B cell (primary cell): ENCODE measurements at regions not wholly inside any gene's neighbourhood (a gene's known extent, or its start where the extent isn't known, plus 50 kb on each side); places are given as distances from the start of the nearest gene placed in this dataset.

Experiments used
- ATAC-seq: fragments of 200-7000 bp; cut with Tn5 transposase; one replicate; pipeline ENCODE4 v1.10.0; 2021; ENCODE audit warnings: low read depth, mild to moderate bottlenecking, moderate number of reproducible peaks, moderate library complexity
- CTCF ChIA-PET: fragments of 350-600 bp; sonication (Branson Sonifier 250); formaldehyde crosslinking; loops from one replicate; lab custom pipeline; 2021; ENCODE audit warnings: antibody characterized with exemption, inconsistent platforms; lab: Charles Lee
- POLR2A ChIA-PET: fragments of 350-600 bp; sonication (Branson Sonifier 250); formaldehyde crosslinking; loops from one replicate; lab custom pipeline; 2021; ENCODE audit warnings: antibody characterized with exemption; lab: Charles Lee
- DNase-seq: peaks from one replicate; pipeline ENCODE4 v3.0.0; 2013
- H2AFZ ChIP-seq: 2 replicates; pipeline ENCODE4 v1.6.1; 2012; ENCODE audit warnings: mild to moderate bottlenecking, low read depth, low read length; ENCODE audit not compliant: insufficient read depth, poor library complexity, severe bottlenecking
- H3K27ac ChIP-seq, 2 donors: 1 replicate in 1 of 2; 2 replicates in 1 of 2; pipeline ENCODE4 v1.5.1; 2012 to 2013; ENCODE audit warnings: low read length in 2 of 2, mild to moderate bottlenecking in 2 of 2, moderate library complexity in 1 of 2
- H3K27me3 ChIP-seq, 4 experiments: fragments of 200-600 bp in 1 of 4; sonication (generic) in 1 of 4; replicated peaks in 1 of 4; 1 replicate in 2 of 4; 2 replicates in 2 of 4; pipeline versions ENCODE4 v1.6.1 to v1.7.0; 2013 to 2016; ENCODE audit warnings: low read length in 3 of 4, mild to moderate bottlenecking in 2 of 4, mixed read lengths in 1 of 4, moderate library complexity in 1 of 4; ENCODE audit not compliant: insufficient read depth in 4 of 4, control insufficient read depth in 3 of 4; ENCODE audit errors: control extremely low read depth in 1 of 4
- H3K36me3 ChIP-seq, 2 experiments: replicated peaks in 1 of 2; 1 replicate in 1 of 2; 2 replicates in 1 of 2; pipeline versions ENCODE4 v1.6.1 to v1.7.1; 2013; ENCODE audit warnings: low read length in 1 of 2; ENCODE audit not compliant: insufficient read depth in 2 of 2, control insufficient read depth in 1 of 2; ENCODE audit errors: control extremely low read depth in 1 of 2, extremely low read depth in 1 of 2
- H3K4me1 ChIP-seq, 2 donors: fragments of 200-600 bp in 1 of 2; sonication (generic) in 1 of 2; 1 replicate in 1 of 2; 2 replicates in 1 of 2; pipeline versions ENCODE4 v1.5.1 to v1.6.1; 2013 to 2017; ENCODE audit warnings: low read length in 2 of 2; ENCODE audit not compliant: control insufficient read depth in 2 of 2, insufficient read depth in 2 of 2
- H3K4me2 ChIP-seq: replicated peaks from 2 replicates; pipeline ENCODE3; 2012; ENCODE audit warnings: mild to moderate bottlenecking, low read depth, low read length; ENCODE audit not compliant: poor library complexity, severe bottlenecking
- H3K4me3 ChIP-seq, 5 experiments: fragments of 200-600 bp in 1 of 5; sonication (generic) in 1 of 5; 1 replicate in 3 of 5; 2 replicates in 2 of 5; pipeline versions ENCODE4 v1.5.1 to v1.7.0; 2011 to 2016; ENCODE audit warnings: low read length in 4 of 5, mild to moderate bottlenecking in 4 of 5, low read depth in 2 of 5, control low read depth in 1 of 5, moderate library complexity in 1 of 5; ENCODE audit not compliant: insufficient read depth in 1 of 5; ENCODE audit errors: control extremely low read depth in 1 of 5, extremely low read depth in 1 of 5
- H3K79me2 ChIP-seq: fragments of 200-600 bp; sonication (generic); one replicate; pipeline ENCODE4 v1.6.0; 2016; ENCODE audit warnings: low read length; ENCODE audit not compliant: control insufficient read depth, insufficient read depth
- H3K9ac ChIP-seq: fragments of 200-600 bp; sonication (generic); 2 replicates; pipeline ENCODE4 v1.6.1; 2017; ENCODE audit warnings: mild to moderate bottlenecking, low read length, moderate library complexity
- H3K9me3 ChIP-seq, 3 donors: one replicate each; pipeline versions ENCODE4 v1.6.1 to v1.7.1; 2013; ENCODE audit warnings: low read length in 2 of 3; ENCODE audit not compliant: control insufficient read depth in 2 of 3, insufficient read depth in 1 of 3; ENCODE audit errors: control extremely low read depth in 1 of 3
- H4K20me1 ChIP-seq: 2 replicates; pipeline ENCODE4 v1.6.0; 2012; ENCODE audit warnings: mild to moderate bottlenecking, low read length; ENCODE audit not compliant: insufficient read depth, control insufficient read depth, poor library complexity, severe bottlenecking
- H3K27ac Mint-ChIP-seq: one replicate; pipeline ENCODE4 v1.8.0; 2021; ENCODE audit warnings: mixed read lengths
- H3K27me3 Mint-ChIP-seq: one replicate; pipeline ENCODE4 v1.8.0; 2021; ENCODE audit warnings: mixed read lengths
- H3K4me1 Mint-ChIP-seq: one replicate; pipeline ENCODE4 v1.8.0; 2021; ENCODE audit warnings: mixed read lengths
- H3K4me3 Mint-ChIP-seq: one replicate; pipeline ENCODE4 v1.8.0; 2021; ENCODE audit warnings: mixed read lengths
- H3K9me3 Mint-ChIP-seq: one replicate; pipeline ENCODE4 v1.8.0; 2022; ENCODE audit warnings: mixed read lengths; ENCODE audit not compliant: insufficient read depth
- CTCF ChIP-seq: fragments of 200-600 bp; IDR thresholded peaks from one replicate; pipeline ENCODE4 v1.8.0; 2022; ENCODE audit warnings: antibody characterized with exemption, mild to moderate bottlenecking
- EZH2 ChIP-seq: IDR thresholded peaks from 2 replicates; pipeline ENCODE4 v1.6.1; 2012; ENCODE audit warnings: borderline replicate concordance, low read depth, mild to moderate bottlenecking, moderate library complexity, low read length; ENCODE audit not compliant: insufficient read depth, poor library complexity, severe bottlenecking
- WGBS: methylation state at CpG from one replicate; pipeline ENCODE4 v1.1.5; 2013; ENCODE audit warnings: missing lambda C conversion rate; ENCODE audit not compliant: insufficient coverage; 5-methylcytosine and 5-hydroxymethylcytosine counted together
- intact Hi-C: fragments of 100-400 bp; cut with micrococcal nuclease; formaldehyde crosslinking; loops from one replicate; pipeline ENCODE4 v1.10.0; 2022

GRCh38 chr4:149975172-149975571 is 103.1 kb upstream of the DCLK2 start:
- H3K79me2 ChIP-seq: no peaks in the 10 kb centered on the region
- ChIA-PET POLR2A (no interaction called here), CTCF (no interaction called here)
- no peak overlapping the region for H3K4me3 ChIP-seq
- H3K27ac ChIP-seq: no peak overlapping the region
- H3K9me3 ChIP-seq: peaks cover 0 to 1% (median 0%) of the 10 kb centered on the region in 3 donors
- H4K20me1 ChIP-seq: no peaks in the 10 kb centered on the region
- intact Hi-C loops: no loop called here
- Mint-ChIP-seq H3K4me3 (no peak overlapping the region), H3K27me3 (peaks cover 9% of the 10 kb centered on the region), H3K27ac (no peak overlapping the region), H3K4me1 (no peaks in the 10 kb centered on the region), H3K9me3 (no peaks in the 10 kb centered on the region)
- ATAC-seq (no peak), DNase-seq (no peak)
- H3K27me3 ChIP-seq: peaks cover 0 to 4% (median 0%) of the 10 kb centered on the region in 4 experiments
- no CpG with 5 or more reads among the region's 1 CpG for whole genome bisulfite sequencing
- no peak overlapping the region for H3K9ac ChIP-seq
- no peak overlapping the region for H2AFZ ChIP-seq
- no peaks in the 10 kb centered on the region for H3K36me3 ChIP-seq
- TF ChIP-seq CTCF (no peak), EZH2 (no peak)
- no peaks in the 10 kb centered on the region for H3K4me1 ChIP-seq
- H3K4me2 ChIP-seq: no peak overlapping the region

- TF ChIP-seq CTCF: no peak
- no peak for TF ChIP-seq EZH2
- Mint-ChIP-seq H3K4me3 (no peak overlapping the region), H3K4me1 (no peaks in the 10 kb centered on the region), H3K27ac (no peak overlapping the region), H3K27me3 (peaks cover 3% of the 10 kb centered on the region), H3K9me3 (no peaks in the 10 kb centered on the region)
- Histone ChIP-seq H3K9ac (no peak overlapping the region), H3K79me2 (no peaks in the 10 kb centered on the region), H3K27ac (no peak overlapping the region), H3K4me1 (no peaks in the 10 kb centered on the region), H2AFZ (no peak overlapping the region), H3K9me3 (peaks cover 0 to 1% (median 0%) of the 10 kb centered on the region in 3 donors), H3K27me3 (no peaks in the 10 kb centered on the region), H3K36me3 (no peaks in the 10 kb centered on the region), H3K4me3 (no peak overlapping the region), H4K20me1 (no peaks in the 10 kb centered on the region), H3K4me2 (no peak overlapping the region)
- intact Hi-C loops: no loop called here
- no peak for ATAC-seq
- ChIA-PET POLR2A (no interaction called here), CTCF (interaction anchor here (4.5 kb wide), 1 partner anchor 886 kb away, joined by 20 read pairs; no protein-coding TSS in a partner anchor)
- DNase-seq: no peak
- 86% methylated on average over 6 of the region's 7 CpGs for WGBS
These were observed 98.0 kb upstream of the DCLK2 start for GRCh38 chr4:149980121-149980682.
